WTC11 (cell line): ENCODE measurements at regions not wholly inside any gene's neighbourhood (a gene's known extent, or its start where the extent isn't known, plus 50 kb on each side); places are given as distances from the start of the nearest gene placed in this dataset.

ENCODE experiments used
- ATAC-seq: fragments of 200-7000 bp; cut with Tn5 transposase; 2 replicates; pipeline ENCODE4 v1.10.0; 2021; ENCODE audit warnings: mild to moderate bottlenecking, moderate library complexity
- CTCF ChIA-PET: fragments of 300-600 bp; sonication (Branson Sonifier 250); formaldehyde crosslinking; loops from one replicate; lab custom pipeline; 2021; ENCODE audit warnings: antibody characterized with exemption; lab: Charles Lee
- POLR2A ChIA-PET: fragments of 350-600 bp; sonication (Branson Sonifier 250); formaldehyde crosslinking; loops from one replicate; lab custom pipeline; 2021; ENCODE audit warnings: antibody characterized with exemption; lab: Charles Lee
- DNase-seq: peaks from one replicate; pipeline ENCODE4 v3.0.0; 2021; ENCODE audit warnings: low spot score
- H3K27ac Mint-ChIP-seq: 2 replicates; pipeline ENCODE4 v1.8.0; 2021; ENCODE audit warnings: mixed read lengths
- H3K27me3 Mint-ChIP-seq: 2 replicates; pipeline ENCODE4 v1.8.0; 2021; ENCODE audit warnings: low read depth, mild to moderate bottlenecking, moderate library complexity, mixed read lengths
- H3K36me3 Mint-ChIP-seq: 2 replicates; pipeline ENCODE4 v1.8.0; 2021; ENCODE audit warnings: mixed read lengths
- H3K4me1 Mint-ChIP-seq: 2 replicates; pipeline ENCODE4 v1.8.0; 2022; ENCODE audit warnings: mixed read lengths
- H3K4me3 Mint-ChIP-seq: 2 replicates; pipeline ENCODE4 v1.8.0; 2021; ENCODE audit warnings: mild to moderate bottlenecking, moderate library complexity, mixed read lengths
- H3K9me3 Mint-ChIP-seq: 2 replicates; pipeline ENCODE4 v1.8.0; 2021; ENCODE audit warnings: mixed read lengths
- CBFB ChIP-seq: sonication (generic); formaldehyde crosslinking; IDR thresholded peaks from 2 replicates; pipeline ENCODE4 v1.8.1; 2022; ENCODE audit warnings: mild to moderate bottlenecking, low read depth, missing genetic modification reagents
- CREM ChIP-seq: sonication (generic); formaldehyde crosslinking; IDR thresholded peaks from 2 replicates; pipeline ENCODE4 v1.8.1; 2022; ENCODE audit warnings: mild to moderate bottlenecking, missing genetic modification reagents, moderate library complexity
- ELF4 ChIP-seq: sonication (generic); formaldehyde crosslinking; IDR thresholded peaks from 2 replicates; pipeline ENCODE4 v1.8.1; 2022; ENCODE audit warnings: low read depth, mild to moderate bottlenecking, moderate library complexity, missing genetic modification reagents
- HMGXB4 ChIP-seq: sonication (generic); formaldehyde crosslinking; IDR thresholded peaks from 2 replicates; pipeline ENCODE4 v1.8.1; 2023; ENCODE audit warnings: mild to moderate bottlenecking, moderate library complexity, missing genetic modification reagents
- JAZF1 ChIP-seq: fragments of 250-450 bp; sonication (Bioruptor Pico); IDR thresholded peaks from 2 replicates; pipeline ENCODE4 v1.9.0; 2021; ENCODE audit warnings: moderate library complexity, mild to moderate bottlenecking, inconsistent platforms
- TEAD1 ChIP-seq: sonication (generic); formaldehyde crosslinking; IDR thresholded peaks from 2 replicates; pipeline ENCODE4 v1.8.0; 2022; ENCODE audit warnings: mild to moderate bottlenecking, missing genetic modification reagents
- ZNF121 ChIP-seq: sonication (generic); formaldehyde crosslinking; IDR thresholded peaks from 2 replicates; pipeline ENCODE4 v1.8.0; 2023; ENCODE audit warnings: missing genetic modification reagents
- ZNF396 ChIP-seq: fragments of 250-450 bp; sonication (Bioruptor Pico); IDR thresholded peaks from 2 replicates; pipeline ENCODE4 v1.8.0; 2021; ENCODE audit warnings: mild to moderate bottlenecking, moderate library complexity, borderline replicate concordance
- ZSCAN18 ChIP-seq: fragments of 250-450 bp; sonication (Bioruptor Pico); IDR thresholded peaks from 2 replicates; pipeline ENCODE4 v2.1.2; 2022; ENCODE audit warnings: mild to moderate bottlenecking, moderate library complexity
- TF ChIP-seq, protein P1 (sequence below): fragments of 250-450 bp; sonication (Bioruptor Pico); IDR thresholded peaks from 2 replicates; pipeline ENCODE4 v1.9.0; 2021; ENCODE audit warnings: moderate library complexity, mild to moderate bottlenecking, inconsistent platforms, borderline replicate concordance
- TF ChIP-seq, protein P2 (sequence below): sonication (generic); formaldehyde crosslinking; IDR thresholded peaks from 2 replicates; pipeline ENCODE4 v1.8.1; 2022; ENCODE audit warnings: low read depth, mild to moderate bottlenecking, moderate library complexity, missing genetic modification reagents, borderline replicate concordance
- TF ChIP-seq, protein P3 (sequence below): sonication (generic); formaldehyde crosslinking; IDR thresholded peaks from 2 replicates; pipeline ENCODE4 v1.8.0; 2022; ENCODE audit warnings: mild to moderate bottlenecking, missing genetic modification reagents
- TF ChIP-seq, protein P4 (sequence below): sonication (generic); formaldehyde crosslinking; IDR thresholded peaks from 2 replicates; pipeline ENCODE4 v1.8.1; 2023; ENCODE audit warnings: mild to moderate bottlenecking, missing genetic modification reagents, borderline replicate concordance
- TF ChIP-seq, protein P5 (sequence below): sonication (generic); formaldehyde crosslinking; IDR thresholded peaks from 2 replicates; pipeline ENCODE4 v1.8.0; 2022; ENCODE audit warnings: mild to moderate bottlenecking, missing genetic modification reagents
- TF ChIP-seq, protein P6 (sequence below): sonication (generic); formaldehyde crosslinking; IDR thresholded peaks from 2 replicates; pipeline ENCODE4 v1.8.1; 2022; ENCODE audit warnings: low read depth, missing genetic modification reagents, borderline replicate concordance

DNA sequence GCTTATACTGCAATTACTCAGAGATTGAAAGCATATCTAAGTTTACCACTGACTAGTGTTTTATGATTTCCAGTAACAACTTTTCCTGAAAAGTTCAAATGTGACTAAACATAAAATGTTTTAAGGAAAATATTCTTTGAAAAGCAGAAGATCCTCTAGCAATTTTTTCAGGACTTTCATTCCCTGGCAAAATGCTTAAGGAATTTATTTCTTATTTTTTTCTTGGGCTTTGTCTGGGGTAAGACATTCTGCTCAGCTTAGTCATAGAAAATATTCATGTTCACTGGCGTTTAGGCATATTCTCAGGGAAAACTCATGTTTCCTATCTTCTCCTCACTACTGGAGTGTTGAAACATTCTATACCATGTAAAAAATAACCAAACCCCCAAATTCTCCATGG, 235.3 kb upstream of the CEP162 start (continued):
- TF ChIP-seq, protein P1, sequence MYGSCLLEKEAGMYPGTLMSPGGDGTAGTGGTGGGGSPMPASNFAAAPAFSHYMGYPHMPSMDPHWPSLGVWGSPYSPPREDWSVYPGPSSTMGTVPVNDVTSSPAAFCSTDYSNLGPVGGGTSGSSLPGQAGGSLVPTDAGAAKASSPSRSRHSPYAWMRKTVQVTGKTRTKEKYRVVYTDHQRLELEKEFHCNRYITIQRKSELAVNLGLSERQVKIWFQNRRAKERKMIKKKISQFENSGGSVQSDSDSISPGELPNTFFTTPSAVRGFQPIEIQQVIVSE (CRISPR knock-in tag) = no peak

DNA sequence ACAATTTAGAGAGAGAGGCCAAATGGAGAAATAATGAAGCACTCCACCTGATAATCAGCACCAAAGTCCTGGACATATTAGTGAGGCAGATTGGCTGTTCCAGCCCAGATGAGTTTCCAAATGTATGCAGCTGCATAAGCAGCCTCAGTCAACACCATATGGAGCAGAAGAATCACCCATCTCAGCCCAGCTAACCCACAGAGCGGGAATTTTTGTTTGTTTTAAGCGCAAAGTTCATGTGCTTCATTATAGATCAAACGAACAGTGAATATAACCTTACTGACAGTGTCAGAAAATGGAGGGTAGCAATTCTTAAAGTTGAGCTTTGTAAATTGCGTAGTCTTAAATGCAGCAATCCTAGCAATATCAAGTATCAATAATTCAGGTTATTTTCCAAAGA, 234.0 kb upstream of the CEP162 start:
- Mint-ChIP-seq H3K36me3 (no peaks in the 10 kb centered on the region), H3K4me3 (no peak overlapping the region), H3K27ac (no peak overlapping the region), H3K9me3 (peaks cover 13% of the 10 kb centered on the region), H3K27me3 (no peaks in the 10 kb centered on the region), H3K4me1 (0 out of 2 replicates have a peak, but pooled peaks cover 6% of the 10 kb centered on the region)
- no peak for DNase-seq
- TF ChIP-seq, protein P2, sequence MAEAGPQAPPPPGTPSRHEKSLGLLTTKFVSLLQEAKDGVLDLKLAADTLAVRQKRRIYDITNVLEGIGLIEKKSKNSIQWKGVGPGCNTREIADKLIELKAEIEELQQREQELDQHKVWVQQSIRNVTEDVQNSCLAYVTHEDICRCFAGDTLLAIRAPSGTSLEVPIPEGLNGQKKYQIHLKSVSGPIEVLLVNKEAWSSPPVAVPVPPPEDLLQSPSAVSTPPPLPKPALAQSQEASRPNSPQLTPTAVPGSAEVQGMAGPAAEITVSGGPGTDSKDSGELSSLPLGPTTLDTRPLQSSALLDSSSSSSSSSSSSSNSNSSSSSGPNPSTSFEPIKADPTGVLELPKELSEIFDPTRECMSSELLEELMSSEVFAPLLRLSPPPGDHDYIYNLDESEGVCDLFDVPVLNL (CRISPR knock-in tag) = no peak
- TF ChIP-seq ELF4 (CRISPR knock-in tag) = no peak
- TF ChIP-seq ZSCAN18 (CRISPR knock-in tag) = no peak
- no peak for TF ChIP-seq TEAD1 (CRISPR knock-in tag)
- no peak for TF ChIP-seq ZNF396 (CRISPR knock-in tag)
- TF ChIP-seq ZNF121 (CRISPR knock-in tag) = no peak
- ATAC-seq = no peak
- CTCF ChIA-PET = no interaction called here
- POLR2A ChIA-PET = no interaction called here

DNA sequence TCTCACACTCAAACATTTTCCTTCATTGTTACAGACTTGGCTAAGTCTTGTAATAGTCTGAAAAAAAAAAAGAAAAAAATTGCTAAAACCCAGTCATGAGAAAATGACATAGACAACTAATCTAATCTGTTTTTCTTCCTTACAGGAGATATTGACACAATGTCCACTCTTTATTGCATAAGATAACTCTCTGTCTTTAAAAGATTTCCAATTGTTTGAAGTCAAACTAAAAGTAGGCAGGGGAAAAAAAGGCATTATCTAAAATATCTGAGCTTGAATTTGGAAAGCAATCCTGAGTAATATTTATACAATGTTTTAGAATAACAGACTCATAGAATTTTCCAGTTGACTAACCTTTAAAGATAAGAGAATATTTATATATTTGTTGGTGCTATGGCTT, 233.0 kb upstream of the CEP162 start:
- Mint-ChIP-seq H3K4me3 (no peak overlapping the region), H3K27ac (no peak overlapping the region), H3K36me3 (no peaks in the 10 kb centered on the region), H3K27me3 (no peaks in the 10 kb centered on the region), H3K4me1 (0 out of 2 replicates have a peak, but pooled peaks cover 6% of the 10 kb centered on the region), H3K9me3 (peaks cover 13% of the 10 kb centered on the region)
- TF ChIP-seq CBFB (CRISPR knock-in tag) (no peak), HMGXB4 (CRISPR knock-in tag) (no peak)
- TF ChIP-seq, protein P3, sequence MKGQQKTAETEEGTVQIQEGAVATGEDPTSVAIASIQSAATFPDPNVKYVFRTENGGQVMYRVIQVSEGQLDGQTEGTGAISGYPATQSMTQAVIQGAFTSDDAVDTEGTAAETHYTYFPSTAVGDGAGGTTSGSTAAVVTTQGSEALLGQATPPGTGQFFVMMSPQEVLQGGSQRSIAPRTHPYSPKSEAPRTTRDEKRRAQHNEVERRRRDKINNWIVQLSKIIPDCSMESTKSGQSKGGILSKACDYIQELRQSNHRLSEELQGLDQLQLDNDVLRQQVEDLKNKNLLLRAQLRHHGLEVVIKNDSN = no peak
- TF ChIP-seq, protein P1 (CRISPR knock-in tag) = no peak
- CTCF ChIA-PET = no interaction called here
- DNase-seq (no peak), ATAC-seq (no peak)
- POLR2A ChIA-PET = no interaction called here

DNA sequence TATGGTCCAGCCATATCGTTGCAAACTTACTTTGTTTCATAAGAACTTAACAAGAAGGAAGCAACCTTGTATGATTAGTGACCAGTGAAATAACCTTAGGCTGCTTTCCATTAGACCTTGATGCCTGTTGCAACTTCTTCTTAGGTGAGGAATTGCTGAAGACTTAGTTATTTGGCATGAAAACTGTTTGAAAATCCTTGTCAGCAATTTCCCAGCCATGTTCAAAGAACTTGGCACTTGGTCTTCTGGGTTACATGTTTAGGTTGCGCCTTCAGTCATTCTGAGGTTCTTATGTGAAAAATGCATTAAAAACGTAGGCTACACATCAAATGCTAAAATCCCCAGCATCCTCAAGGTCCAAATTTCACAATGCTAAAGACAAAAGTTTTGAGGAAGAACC, 232.0 kb upstream of the CEP162 start:
- H3K4me3 Mint-ChIP-seq = no peak overlapping the region

More for the DNA sequence above, 232.0 kb upstream of the CEP162 start:
- TF ChIP-seq, protein P4, sequence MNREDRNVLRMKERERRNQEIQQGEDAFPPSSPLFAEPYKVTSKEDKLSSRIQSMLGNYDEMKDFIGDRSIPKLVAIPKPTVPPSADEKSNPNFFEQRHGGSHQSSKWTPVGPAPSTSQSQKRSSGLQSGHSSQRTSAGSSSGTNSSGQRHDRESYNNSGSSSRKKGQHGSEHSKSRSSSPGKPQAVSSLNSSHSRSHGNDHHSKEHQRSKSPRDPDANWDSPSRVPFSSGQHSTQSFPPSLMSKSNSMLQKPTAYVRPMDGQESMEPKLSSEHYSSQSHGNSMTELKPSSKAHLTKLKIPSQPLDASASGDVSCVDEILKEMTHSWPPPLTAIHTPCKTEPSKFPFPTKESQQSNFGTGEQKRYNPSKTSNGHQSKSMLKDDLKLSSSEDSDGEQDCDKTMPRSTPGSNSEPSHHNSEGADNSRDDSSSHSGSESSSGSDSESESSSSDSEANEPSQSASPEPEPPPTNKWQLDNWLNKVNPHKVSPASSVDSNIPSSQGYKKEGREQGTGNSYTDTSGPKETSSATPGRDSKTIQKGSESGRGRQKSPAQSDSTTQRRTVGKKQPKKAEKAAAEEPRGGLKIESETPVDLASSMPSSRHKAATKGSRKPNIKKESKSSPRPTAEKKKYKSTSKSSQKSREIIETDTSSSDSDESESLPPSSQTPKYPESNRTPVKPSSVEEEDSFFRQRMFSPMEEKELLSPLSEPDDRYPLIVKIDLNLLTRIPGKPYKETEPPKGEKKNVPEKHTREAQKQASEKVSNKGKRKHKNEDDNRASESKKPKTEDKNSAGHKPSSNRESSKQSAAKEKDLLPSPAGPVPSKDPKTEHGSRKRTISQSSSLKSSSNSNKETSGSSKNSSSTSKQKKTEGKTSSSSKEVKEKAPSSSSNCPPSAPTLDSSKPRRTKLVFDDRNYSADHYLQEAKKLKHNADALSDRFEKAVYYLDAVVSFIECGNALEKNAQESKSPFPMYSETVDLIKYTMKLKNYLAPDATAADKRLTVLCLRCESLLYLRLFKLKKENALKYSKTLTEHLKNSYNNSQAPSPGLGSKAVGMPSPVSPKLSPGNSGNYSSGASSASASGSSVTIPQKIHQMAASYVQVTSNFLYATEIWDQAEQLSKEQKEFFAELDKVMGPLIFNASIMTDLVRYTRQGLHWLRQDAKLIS (CRISPR knock-in tag) = no peak
- TF ChIP-seq CREM (CRISPR knock-in tag) = no peak
- TF ChIP-seq, protein P5, sequence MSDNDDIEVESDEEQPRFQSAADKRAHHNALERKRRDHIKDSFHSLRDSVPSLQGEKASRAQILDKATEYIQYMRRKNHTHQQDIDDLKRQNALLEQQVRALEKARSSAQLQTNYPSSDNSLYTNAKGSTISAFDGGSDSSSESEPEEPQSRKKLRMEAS = no peak
- no peak for TF ChIP-seq JAZF1 (CRISPR knock-in tag)
- TF ChIP-seq, protein P6, sequence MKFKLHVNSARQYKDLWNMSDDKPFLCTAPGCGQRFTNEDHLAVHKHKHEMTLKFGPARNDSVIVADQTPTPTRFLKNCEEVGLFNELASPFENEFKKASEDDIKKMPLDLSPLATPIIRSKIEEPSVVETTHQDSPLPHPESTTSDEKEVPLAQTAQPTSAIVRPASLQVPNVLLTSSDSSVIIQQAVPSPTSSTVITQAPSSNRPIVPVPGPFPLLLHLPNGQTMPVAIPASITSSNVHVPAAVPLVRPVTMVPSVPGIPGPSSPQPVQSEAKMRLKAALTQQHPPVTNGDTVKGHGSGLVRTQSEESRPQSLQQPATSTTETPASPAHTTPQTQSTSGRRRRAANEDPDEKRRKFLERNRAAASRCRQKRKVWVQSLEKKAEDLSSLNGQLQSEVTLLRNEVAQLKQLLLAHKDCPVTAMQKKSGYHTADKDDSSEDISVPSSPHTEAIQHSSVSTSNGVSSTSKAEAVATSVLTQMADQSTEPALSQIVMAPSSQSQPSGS (CRISPR knock-in tag) = no peak
- CTCF ChIA-PET = no interaction called here
- POLR2A ChIA-PET = no interaction called here
- 0 out of 2 replicates have a peak, but pooled peaks cover 5% of the 10 kb centered on the region for H3K4me1 Mint-ChIP-seq
- ATAC-seq (no peak), DNase-seq (no peak)
- H3K27me3 Mint-ChIP-seq = no peaks in the 10 kb centered on the region
- H3K36me3 Mint-ChIP-seq = no peaks in the 10 kb centered on the region
- peaks cover 13% of the 10 kb centered on the region for H3K9me3 Mint-ChIP-seq
- H3K27ac Mint-ChIP-seq = no peak overlapping the region
